Esophagus muscularis mucosa (tissue), 3 donors: ENCODE measurements at regions not wholly inside any gene's neighbourhood (a gene's known extent, or its start where the extent isn't known, plus 50 kb on each side); places are given as distances from the start of the nearest gene placed in this dataset.

Experiments
- CTCF ChIP-seq, 3 experiments: fragments of 200-600 bp in 2 of 3; fragments of 450-650 bp in 1 of 3; sonication (generic) in 2 of 3; IDR thresholded peaks; one replicate each; pipeline ENCODE4 v1.5.1; 2017 to 2019; ENCODE audit warnings: antibody characterized with exemption in 3 of 3, mild to moderate bottlenecking in 2 of 3, moderate library complexity in 1 of 3
- EP300 ChIP-seq: sonication (generic); formaldehyde crosslinking; IDR thresholded peaks from one replicate; pipeline ENCODE4 v1.6.1; 2017; ENCODE audit warnings: antibody characterized with exemption

DNA sequence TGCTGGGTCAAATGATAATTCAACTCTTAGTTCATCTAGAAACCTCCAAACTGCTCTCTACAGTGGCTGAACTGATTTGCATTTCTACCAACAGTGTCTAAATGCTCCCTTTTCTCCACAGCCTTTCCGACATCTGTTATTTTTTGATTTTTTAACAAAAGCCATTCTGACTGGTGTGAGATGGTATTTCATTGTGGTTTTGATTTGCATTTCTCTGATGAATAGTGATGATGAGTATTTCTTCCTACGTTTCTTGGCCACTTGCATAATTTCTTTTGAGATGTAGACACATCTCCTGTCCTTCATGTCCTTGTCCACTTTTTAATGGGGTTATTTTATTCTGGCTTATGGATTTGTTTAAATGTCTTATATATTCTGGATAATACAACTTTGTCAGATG is 298.2 kb upstream of the ARSJ start:
- TF ChIP-seq CTCF (IDR thresholded peaks at IDR 0.05) (no peak), EP300 (no peak)
